ENCODE measurements at regions not wholly inside any gene's neighbourhood (a gene's known extent, or its start where the extent isn't known, plus 50 kb on each side); places are given as distances from the start of the nearest gene placed in this dataset.

GRCh38 chr7:9100289-9100688 is 666.9 kb downstream of the NXPH1 start:
- no peak for TF ChIP-seq CTCF (IDR thresholded peaks at IDR 0.05)
- TF ChIP-seq EZH2 (IDR thresholded peaks at IDR 0.05): no peak
- no peak for TF ChIP-seq EZH2phosphoT487 (IDR thresholded peaks at IDR 0.05)
